OCI-LY3 (cell line): ENCODE measurements at regions not wholly inside any gene's neighbourhood (a gene's known extent, or its start where the extent isn't known, plus 50 kb on each side); places are given as distances from the start of the nearest gene placed in this dataset.

Source experiments
- H2AFZ ChIP-seq: fragments of 200-600, 300-600 bp; shearing (Covaris generic); 2 replicates; pipeline ENCODE4 v1.6.0; 2014; ENCODE audit warnings: antibody characterized with exemption, low read depth, low read length
- H3K27ac ChIP-seq: fragments of 200-600, 300-600 bp; sonication (generic); 2 replicates; pipeline ENCODE4 v1.5.1; 2014; ENCODE audit warnings: mild to moderate bottlenecking, low read length, moderate library complexity, mixed read lengths
- H3K27me3 ChIP-seq: fragments of 200-600, 300-600 bp; sonication (generic); 2 replicates; pipeline ENCODE4 v1.6.1; 2014; ENCODE audit warnings: low read depth, low read length, mixed read lengths
- H3K36me3 ChIP-seq: fragments of 200-600, 300-600 bp; sonication (generic); replicated peaks from 2 replicates; pipeline ENCODE3; 2014; ENCODE audit warnings: low read depth, low read length, mixed read lengths
- H3K4me1 ChIP-seq: fragments of 300-600, 200-600 bp; sonication (generic); 2 replicates; pipeline ENCODE4 v1.6.1; 2014; ENCODE audit warnings: low read length, mixed read lengths
- H3K4me2 ChIP-seq: fragments of 200-600, 300-600 bp; sonication (generic); 2 replicates; pipeline ENCODE4 v1.6.1; 2014; ENCODE audit warnings: low read length, mixed read lengths
- H3K4me3 ChIP-seq: fragments of 300-600, 200-600 bp; sonication (generic); 2 replicates; pipeline ENCODE4 v1.5.1; 2014; ENCODE audit warnings: antibody characterized with exemption, mild to moderate bottlenecking, low read length, moderate library complexity
- H3K79me2 ChIP-seq: fragments of 300-600, 200-600 bp; shearing (Covaris generic); 2 replicates; pipeline ENCODE4 v1.6.1; 2014; ENCODE audit warnings: mild to moderate bottlenecking, low read length, mixed read lengths
- H3K9ac ChIP-seq: fragments of 300-600, 200-600 bp; shearing (Covaris generic); 2 replicates; pipeline ENCODE4 v1.6.0; 2014; ENCODE audit warnings: mild to moderate bottlenecking, low read length, moderate library complexity
- H3K9me3 ChIP-seq: fragments of 200-600, 300-600 bp; shearing (Covaris generic); 2 replicates; pipeline ENCODE4 v1.6.1; 2014; ENCODE audit warnings: low read length, mixed read lengths; ENCODE audit not compliant: insufficient read depth
- H4K20me1 ChIP-seq: fragments of 200-600, 300-600 bp; sonication (generic); 2 replicates; pipeline ENCODE4 v1.6.1; 2016; ENCODE audit warnings: low read length, mixed read lengths; ENCODE audit not compliant: insufficient read depth
- CTCF ChIP-seq: fragments of 200-600, 300-600 bp; sonication (generic); IDR thresholded peaks from 2 replicates; pipeline ENCODE4 v1.5.1; 2014; ENCODE audit warnings: antibody characterized with exemption, low read length, low read depth
- EZH2phosphoT487 ChIP-seq: fragments of 200-600 bp; shearing (Covaris generic); IDR thresholded peaks from 2 replicates; pipeline ENCODE4 v1.6.1; 2018; ENCODE audit warnings: antibody characterized with exemption, mixed run types, low read depth

- Histone ChIP-seq H3K4me2 (peak overlapping the region; percentile 38), H3K4me1 (peaks cover 12% of the 10 kb centered on the region), H3K27ac (peak overlapping the region; percentile 9; the same call in 1 of the 2 replicates), H3K36me3 (no peaks in the 10 kb centered on the region), H4K20me1 (no peaks in the 10 kb centered on the region), H3K27me3 (no peaks in the 10 kb centered on the region), H3K9ac (no peak overlapping the region), H3K4me3 (no peak overlapping the region), H3K79me2 (no peaks in the 10 kb centered on the region), H3K9me3 (no peaks in the 10 kb centered on the region), H2AFZ (peak overlapping the region; percentile 12; the same call in 1 of the 2 replicates)
- no peak for TF ChIP-seq CTCF
- no peak for TF ChIP-seq EZH2phosphoT487
These were observed 480.7 kb downstream of the RFPL4B start for GRCh38 chr6:112827793-112828192.

DNA sequence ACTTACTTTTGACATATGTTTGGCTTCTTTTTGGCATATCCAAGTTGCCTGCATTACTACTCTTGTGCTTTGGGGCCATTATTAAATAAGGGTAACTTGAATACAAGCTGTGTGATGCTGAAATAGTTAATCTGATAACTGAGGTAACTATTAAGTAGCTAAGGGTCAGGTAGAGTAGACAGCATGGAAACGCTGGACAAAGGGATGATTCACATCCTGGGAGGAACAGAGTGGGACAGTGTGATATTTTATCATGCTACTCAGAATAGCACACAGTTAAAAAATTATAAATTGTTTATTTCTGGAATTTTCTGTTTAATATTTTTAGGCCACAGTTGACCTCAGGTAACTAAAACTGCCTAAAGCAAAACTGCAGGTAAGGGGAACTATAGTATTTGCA, 483.9 kb downstream of the RFPL4B start:
- TF ChIP-seq CTCF, result no peak
- TF ChIP-seq EZH2phosphoT487, result no peak
- no peak overlapping the region for H3K4me3 ChIP-seq
- H3K4me1 ChIP-seq, result peaks cover 12% of the 10 kb centered on the region

GRCh38 chr6:112833581-112834131, 486.5 kb downstream of the RFPL4B start:
- no peaks in the 10 kb centered on the region for H3K27me3 ChIP-seq
- no peak overlapping the region for H2AFZ ChIP-seq
- H3K9ac ChIP-seq, result no peak overlapping the region
- TF ChIP-seq EZH2phosphoT487 (no peak), CTCF (no peak)
- H3K9me3 ChIP-seq, result no peaks in the 10 kb centered on the region
- H3K79me2 ChIP-seq, result no peaks in the 10 kb centered on the region
- H4K20me1 ChIP-seq, result no peaks in the 10 kb centered on the region
- H3K4me2 ChIP-seq, result no peak overlapping the region
- no peaks in the 10 kb centered on the region for H3K4me1 ChIP-seq
- H3K36me3 ChIP-seq, result no peaks in the 10 kb centered on the region
- H3K4me3 ChIP-seq, result no peak overlapping the region
- no peak overlapping the region for H3K27ac ChIP-seq

More for the DNA sequence above, 483.9 kb downstream of the RFPL4B start:
- H3K27ac ChIP-seq, result no peak overlapping the region
- H3K9ac ChIP-seq, result no peak overlapping the region
- H3K27me3 ChIP-seq, result no peaks in the 10 kb centered on the region
- H3K79me2 ChIP-seq, result no peaks in the 10 kb centered on the region
- no peak overlapping the region for H2AFZ ChIP-seq
- H4K20me1 ChIP-seq, result no peaks in the 10 kb centered on the region
- H3K36me3 ChIP-seq, result no peaks in the 10 kb centered on the region
- H3K4me2 ChIP-seq, result no peak overlapping the region
- no peaks in the 10 kb centered on the region for H3K9me3 ChIP-seq

GRCh38 chr6:112835078-112835477, 487.9 kb downstream of the RFPL4B start:
- H2AFZ ChIP-seq, result no peak overlapping the region
- no peaks in the 10 kb centered on the region for H3K9me3 ChIP-seq
- no peak overlapping the region for H3K4me3 ChIP-seq
- no peaks in the 10 kb centered on the region for H3K79me2 ChIP-seq
- no peak for TF ChIP-seq CTCF
- no peak for TF ChIP-seq EZH2phosphoT487
- H4K20me1 ChIP-seq, result no peaks in the 10 kb centered on the region
- no peak overlapping the region for H3K9ac ChIP-seq
- no peaks in the 10 kb centered on the region for H3K36me3 ChIP-seq
- H3K27ac ChIP-seq, result no peak overlapping the region
- no peaks in the 10 kb centered on the region for H3K4me1 ChIP-seq
- H3K4me2 ChIP-seq, result no peak overlapping the region
- no peaks in the 10 kb centered on the region for H3K27me3 ChIP-seq
